GM18867 (cell line): ENCODE measurements at regions not wholly inside any gene's neighbourhood (a gene's known extent, or its start where the extent isn't known, plus 50 kb on each side); places are given as distances from the start of the nearest gene placed in this dataset.
"Not testable (repeated sequence)": the region's sequence is repeated elsewhere in the genome, so short reads cannot be mapped to it uniquely, and the experiment has no call there.

Experiments
- ATAC-seq: cut with Tn5 transposase; IDR thresholded peaks from one replicate; pipeline ENCODE4 v1.9.1; 2021; ENCODE audit warnings: mild to moderate bottlenecking, moderate library complexity; ENCODE audit not compliant: unreplicated experiment

GRCh38 chr20:12416281-12416680 lies 498.6 kb downstream of the BTBD3 start:
- ATAC-seq, result no peak

- no peak for ATAC-seq
Measured at GRCh38 chr20:12433724-12434123, 516.0 kb downstream of the BTBD3 start.

- no peak for ATAC-seq
Measured at GRCh38 chr20:12434672-12435071, 517.0 kb downstream of the BTBD3 start.

- no peak for ATAC-seq
Measured at GRCh38 chr20:12435268-12435667, 517.6 kb downstream of the BTBD3 start.

- ATAC-seq, result no peak
Measured at GRCh38 chr20:12453711-12454110, 536.0 kb downstream of the BTBD3 start.

GRCh38 chr20:12455148-12455547 lies 537.5 kb downstream of the BTBD3 start:
- ATAC-seq, result no peak

- ATAC-seq, result no peak
Measured at GRCh38 chr20:12458241-12458640, 540.5 kb downstream of the BTBD3 start.

- ATAC-seq, result no peak
Measured at GRCh38 chr20:12464036-12464435, 544.7 kb upstream of the SPTLC3 start.

- no peak for ATAC-seq
Measured at GRCh38 chr20:12466915-12467314, 541.9 kb upstream of the SPTLC3 start.

GRCh38 chr20:12467758-12468157 lies 541.0 kb upstream of the SPTLC3 start:
- no peak for ATAC-seq

- no peak for ATAC-seq
Measured at GRCh38 chr20:12482661-12483060, 526.1 kb upstream of the SPTLC3 start.

- no peak for ATAC-seq
Measured at GRCh38 chr20:12502443-12502842, 506.3 kb upstream of the SPTLC3 start.

GRCh38 chr20:12504779-12505178 lies 504.0 kb upstream of the SPTLC3 start:
- no peak for ATAC-seq

GRCh38 chr20:12511499-12511898 lies 497.3 kb upstream of the SPTLC3 start:
- ATAC-seq, result no peak

GRCh38 chr20:12512755-12513154 lies 496.0 kb upstream of the SPTLC3 start:
- ATAC-seq, result no peak

- ATAC-seq, result no peak
Measured at GRCh38 chr20:12528104-12528503, 480.7 kb upstream of the SPTLC3 start.

- ATAC-seq, result no peak
Measured at GRCh38 chr20:12528591-12529041, 480.2 kb upstream of the SPTLC3 start.

GRCh38 chr20:12531626-12532025 lies 477.1 kb upstream of the SPTLC3 start:
- no peak for ATAC-seq

- no peak for ATAC-seq
Measured at GRCh38 chr20:12535316-12535715, 473.5 kb upstream of the SPTLC3 start.

- no peak for ATAC-seq
Measured at GRCh38 chr20:12535770-12536169, 473.0 kb upstream of the SPTLC3 start.

GRCh38 chr20:12554426-12554825 lies 454.3 kb upstream of the SPTLC3 start:
- no peak for ATAC-seq

GRCh38 chr20:12555369-12555768 lies 453.4 kb upstream of the SPTLC3 start:
- ATAC-seq, result no peak

GRCh38 chr20:12555849-12556248 lies 452.9 kb upstream of the SPTLC3 start:
- ATAC-seq, result not testable (repeated sequence)

- ATAC-seq, result no peak
Measured at GRCh38 chr20:12557224-12557623, 451.5 kb upstream of the SPTLC3 start.
